Endodermal cell (in vitro differentiated cells): ENCODE measurements at regions not wholly inside any gene's neighbourhood (a gene's known extent, or its start where the extent isn't known, plus 50 kb on each side); places are given as distances from the start of the nearest gene placed in this dataset.

ENCODE experiments used
- DNase-seq: peaks from one replicate; pipeline ENCODE4 v3.0.0-alpha.2; 2017
- H3K27ac ChIP-seq: 2 replicates; pipeline ENCODE4 v1.5.1; 2013; ENCODE audit warnings: mild to moderate bottlenecking, low read depth, low read length, moderate library complexity
- H3K27me3 ChIP-seq: 2 replicates; pipeline ENCODE4 v1.6.1; 2013; ENCODE audit warnings: mild to moderate bottlenecking, low read length, moderate library complexity; ENCODE audit not compliant: insufficient read depth, control insufficient read depth, poor library complexity, severe bottlenecking
- H3K36me3 ChIP-seq: 2 replicates; pipeline ENCODE4 v1.7.0; 2013; ENCODE audit warnings: mild to moderate bottlenecking, low read length, moderate library complexity; ENCODE audit not compliant: control insufficient read depth, insufficient read depth
- H3K4me1 ChIP-seq: one replicate; pipeline ENCODE4 v1.7.0; 2013; ENCODE audit warnings: low read length; ENCODE audit not compliant: control insufficient read depth, insufficient read depth
- H3K4me3 ChIP-seq: 2 replicates; pipeline ENCODE4 v1.5.1; 2013; ENCODE audit warnings: mild to moderate bottlenecking, low read length, moderate library complexity
- H3K9ac ChIP-seq: 2 replicates; pipeline ENCODE4 v1.6.1; 2013; ENCODE audit warnings: mild to moderate bottlenecking, low read length, moderate library complexity; ENCODE audit not compliant: poor library complexity, severe bottlenecking; ENCODE audit errors: extremely low read depth
- H3K9me3 ChIP-seq: 2 replicates; pipeline ENCODE4 v1.6.1; 2013; ENCODE audit warnings: mild to moderate bottlenecking, low read length, moderate library complexity; ENCODE audit not compliant: control insufficient read depth
- H3K27ac Mint-ChIP-seq: 2 replicates; pipeline ENCODE4 v1.8.0; 2020; ENCODE audit warnings: mixed read lengths
- H3K27me3 Mint-ChIP-seq: 2 replicates; pipeline ENCODE4 v1.8.0; 2021; ENCODE audit warnings: mild to moderate bottlenecking, mixed read lengths; ENCODE audit not compliant: insufficient read depth
- H3K36me3 Mint-ChIP-seq: 2 replicates; pipeline ENCODE4 v1.8.0; 2020; ENCODE audit warnings: low read depth, mixed read lengths
- H3K4me1 Mint-ChIP-seq: 2 replicates; pipeline ENCODE4 v1.8.0; 2020; ENCODE audit warnings: mixed read lengths
- H3K4me3 Mint-ChIP-seq: 2 replicates; pipeline ENCODE4 v1.8.0; 2020; ENCODE audit warnings: mild to moderate bottlenecking, moderate library complexity, mixed read lengths
- H3K9me3 Mint-ChIP-seq: 2 replicates; pipeline ENCODE4 v1.8.0; 2020; ENCODE audit warnings: mild to moderate bottlenecking, mixed read lengths
- CTCF ChIP-seq: fragments of 200-600 bp; sonication (generic); conservative IDR thresholded peaks from 2 replicates; pipeline ENCODE4 v1.5.0; 2021; ENCODE audit warnings: antibody characterized with exemption, mild to moderate bottlenecking
- WGBS, 2 experiments: methylation state at CpG; one replicate each; pipeline versions ENCODE4 v1.1.5 to v1.1.7; 2013; ENCODE audit warnings: missing lambda C conversion rate in 2 of 2, mixed read lengths in 1 of 2; ENCODE audit not compliant: insufficient coverage in 1 of 2, insufficient read length in 1 of 2; 5-methylcytosine and 5-hydroxymethylcytosine counted together

- Histone ChIP-seq H3K4me1 (peaks cover 3% of the 10 kb centered on the region), H3K9ac (no peak overlapping the region), H3K27ac (no peak overlapping the region), H3K9me3 (no peaks in the 10 kb centered on the region), H3K36me3 (no peaks in the 10 kb centered on the region), H3K4me3 (no peak overlapping the region), H3K27me3 (no peaks in the 10 kb centered on the region)
- H3K4me3 Mint-ChIP-seq: no peak overlapping the region
- peaks cover 4% of the 10 kb centered on the region for H3K27me3 Mint-ChIP-seq
- H3K9me3 Mint-ChIP-seq: no peaks in the 10 kb centered on the region
- no peaks in the 10 kb centered on the region for H3K36me3 Mint-ChIP-seq
- H3K27ac Mint-ChIP-seq: no peak overlapping the region
- no peak for TF ChIP-seq CTCF
- no peak for DNase-seq
- peaks cover 3% of the 10 kb centered on the region for H3K4me1 Mint-ChIP-seq
- WGBS, 2 experiments: 95 to 97% methylated on average over 4 to 5 of the region's 5 CpGs
These were observed 752.7 kb downstream of the KCNA4 start for GRCh38 chr11:29263971-29264682.

GRCh38 chr11:29261831-29262230 is 755.0 kb downstream of the KCNA4 start:
- Histone ChIP-seq H3K4me1 (no peaks in the 10 kb centered on the region), H3K36me3 (no peaks in the 10 kb centered on the region), H3K9ac (no peak overlapping the region), H3K27me3 (no peaks in the 10 kb centered on the region), H3K27ac (no peak overlapping the region), H3K4me3 (no peak overlapping the region), H3K9me3 (no peaks in the 10 kb centered on the region)
- H3K36me3 Mint-ChIP-seq: no peaks in the 10 kb centered on the region
- no peak for TF ChIP-seq CTCF
- H3K4me1 Mint-ChIP-seq: no peaks in the 10 kb centered on the region
- peaks cover 4% of the 10 kb centered on the region for H3K27me3 Mint-ChIP-seq
- DNase-seq: no peak
- H3K9me3 Mint-ChIP-seq: no peaks in the 10 kb centered on the region
- no peak overlapping the region for H3K27ac Mint-ChIP-seq
- H3K4me3 Mint-ChIP-seq: no peak overlapping the region

GRCh38 chr11:29260939-29261705 is 755.7 kb downstream of the KCNA4 start:
- H3K4me1 ChIP-seq: no peaks in the 10 kb centered on the region
- Mint-ChIP-seq H3K4me1 (no peaks in the 10 kb centered on the region), H3K27me3 (peaks cover 4% of the 10 kb centered on the region), H3K9me3 (no peaks in the 10 kb centered on the region), H3K36me3 (no peaks in the 10 kb centered on the region), H3K4me3 (no peak overlapping the region), H3K27ac (no peak overlapping the region)
- no peak overlapping the region for H3K9ac ChIP-seq
- no peak overlapping the region for H3K4me3 ChIP-seq
- DNase-seq: no peak
- H3K27me3 ChIP-seq: no peaks in the 10 kb centered on the region
- WGBS, 2 experiments: 85 to 100% methylated on average over 1 to 3 of the region's 3 CpGs
- TF ChIP-seq CTCF: peak; percentile 15
- H3K9me3 ChIP-seq: no peaks in the 10 kb centered on the region
- H3K27ac ChIP-seq: no peak overlapping the region
- H3K36me3 ChIP-seq: no peaks in the 10 kb centered on the region
